ENCODE measurements at regions not wholly inside any gene's neighbourhood (a gene's known extent, or its start where the extent isn't known, plus 50 kb on each side); places are given as distances from the start of the nearest gene placed in this dataset.
"Not testable (repeated sequence)": the region's sequence is repeated elsewhere in the genome, so short reads cannot be mapped to it uniquely, and the experiment has no call there.

- DNase-seq = no peak
These were observed 254.0 kb upstream of the STXBP6 start for GRCh38 chr14:25303934-25304333.

GRCh38 chr14:25298238-25298637, 248.3 kb upstream of the STXBP6 start:
- DNase-seq = no peak

DNA sequence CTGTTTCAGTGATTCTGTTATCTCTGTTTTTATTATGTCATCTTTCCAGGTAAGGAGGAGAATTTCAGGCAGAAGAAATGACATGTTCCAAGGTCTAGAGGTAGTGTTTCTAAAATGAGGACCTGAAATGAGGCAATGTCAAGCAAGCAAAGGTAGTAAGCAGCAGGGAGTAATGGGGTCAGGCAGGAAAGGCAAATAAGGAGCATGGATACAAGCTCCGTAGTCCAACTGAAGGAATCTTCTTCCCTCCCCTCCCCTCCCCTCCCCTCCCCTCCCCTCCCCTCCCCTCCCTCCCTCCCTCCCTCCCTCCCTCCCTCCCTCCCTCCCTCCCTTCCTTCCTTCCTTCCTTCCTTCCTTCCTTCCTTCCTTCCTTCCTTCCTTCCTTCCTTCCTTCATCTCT, 240.2 kb upstream of the STXBP6 start:
- DNase-seq = not testable (repeated sequence)

GRCh38 chr14:25274529-25274928, 224.6 kb upstream of the STXBP6 start:
- no peak for DNase-seq

GRCh38 chr14:25267186-25267585, 217.2 kb upstream of the STXBP6 start:
- no peak for DNase-seq

- DNase-seq = no peak
These were observed 209.5 kb upstream of the STXBP6 start for GRCh38 chr14:25259470-25259869.

- DNase-seq = no peak
These were observed 202.8 kb upstream of the STXBP6 start for GRCh38 chr14:25252793-25253192.

GRCh38 chr14:25250516-25250915, 200.6 kb upstream of the STXBP6 start:
- DNase-seq = no peak

- DNase-seq = no peak
These were observed 197.7 kb upstream of the STXBP6 start for GRCh38 chr14:25247609-25248008.

GRCh38 chr14:25246751-25247150, 196.8 kb upstream of the STXBP6 start:
- no peak for DNase-seq

DNA sequence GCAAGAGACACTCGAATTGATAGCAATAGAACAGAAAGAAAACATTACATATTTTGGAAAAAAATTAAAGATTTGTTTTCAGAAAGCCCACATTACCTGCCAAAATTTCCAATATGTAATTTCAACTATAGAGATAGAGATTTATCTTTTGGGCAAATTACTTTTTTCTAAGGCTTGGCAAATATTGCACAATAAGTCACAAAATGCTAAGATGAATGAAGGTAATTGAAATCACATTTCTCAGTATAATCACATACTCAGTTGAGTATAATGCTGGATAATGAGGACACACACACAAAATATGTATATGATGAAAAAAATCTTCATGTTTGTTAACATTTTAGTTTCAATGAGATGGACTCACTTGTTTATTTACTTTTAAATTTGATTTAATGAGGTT, 189.2 kb upstream of the STXBP6 start:
- DNase-seq = no peak

GRCh38 chr14:25237845-25238244, 187.9 kb upstream of the STXBP6 start:
- DNase-seq = no peak

- DNase-seq = no peak
These were observed 183.7 kb upstream of the STXBP6 start for GRCh38 chr14:25233613-25234012.

DNA sequence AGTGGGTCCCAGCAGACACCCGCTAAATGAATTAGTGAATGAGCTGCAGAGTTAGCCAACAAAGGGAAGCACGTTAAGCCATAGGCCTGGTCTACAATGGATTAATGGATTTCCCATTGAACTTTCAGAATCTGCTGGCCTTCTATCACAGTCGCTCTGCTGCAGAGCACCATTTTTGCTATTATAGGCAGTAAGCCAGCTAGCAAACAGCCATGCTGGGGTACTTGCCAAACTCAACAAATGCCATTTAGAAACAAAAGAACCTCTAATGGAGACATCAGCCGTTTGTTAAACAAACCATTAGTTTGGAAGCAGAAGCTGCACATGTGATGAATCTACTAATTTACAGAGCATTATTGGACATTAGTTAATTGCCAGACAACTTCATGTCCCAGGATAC, 181.1 kb upstream of the STXBP6 start:
- DNase-seq = no peak

DNA sequence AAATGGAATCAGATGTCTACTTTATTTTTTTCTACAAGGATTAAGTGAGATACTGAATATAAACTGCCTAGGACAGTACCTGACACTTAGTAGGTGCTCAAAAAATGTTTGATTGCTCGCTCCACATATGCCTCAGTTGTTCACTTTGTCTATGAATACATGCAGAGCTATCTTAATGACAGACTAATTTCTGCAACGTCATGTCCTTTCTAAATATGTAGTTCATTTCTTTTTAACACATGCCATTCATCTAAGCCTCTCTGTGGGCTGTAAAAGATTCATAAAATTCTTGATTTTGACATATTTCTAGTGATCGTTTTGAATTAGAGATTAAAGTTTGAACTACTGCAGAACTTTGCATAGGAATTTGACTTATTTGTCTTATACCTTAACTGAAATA, 176.3 kb upstream of the STXBP6 start:
- DNase-seq = no peak

DNA sequence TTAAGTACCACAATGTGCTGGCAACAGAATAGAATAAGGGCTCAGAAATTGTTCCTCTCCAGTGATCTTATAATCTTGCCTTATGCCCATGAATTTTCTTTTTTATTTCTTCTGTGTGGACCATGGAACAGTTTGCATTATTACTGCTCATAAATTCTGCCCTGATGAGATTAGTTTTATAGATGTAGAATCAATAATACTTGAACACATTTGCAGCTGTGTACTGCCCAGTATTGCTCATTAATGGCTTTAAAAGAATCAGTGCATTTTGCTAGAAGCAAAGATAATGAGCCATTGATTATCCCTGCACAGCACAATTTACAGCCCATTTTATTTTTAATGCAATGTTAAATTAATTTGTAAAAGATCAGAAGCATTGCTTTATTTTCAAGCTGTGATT, 172.3 kb upstream of the STXBP6 start:
- DNase-seq = no peak

DNA sequence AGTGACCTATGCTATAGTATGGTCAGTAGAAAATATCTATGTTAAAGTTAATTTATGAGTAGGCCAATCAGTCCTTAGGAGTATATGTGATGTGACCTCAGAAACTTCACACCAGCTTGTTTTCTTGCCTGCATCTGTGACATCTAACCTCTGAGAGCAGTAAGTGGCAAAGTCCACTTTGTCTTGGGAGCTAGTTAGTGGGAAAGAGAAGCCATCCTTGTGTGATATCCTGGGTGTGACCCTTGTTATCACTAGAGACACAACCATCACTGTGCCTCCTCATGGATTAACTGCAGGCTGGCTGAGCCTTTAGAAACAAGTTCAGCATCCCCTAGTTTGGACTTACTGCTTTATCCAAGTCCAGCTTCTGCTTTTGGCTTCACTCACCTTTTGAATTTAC, 170.6 kb upstream of the STXBP6 start:
- DNase-seq = no peak

GRCh38 chr14:25215607-25216006, 165.7 kb upstream of the STXBP6 start:
- no peak for DNase-seq

DNA sequence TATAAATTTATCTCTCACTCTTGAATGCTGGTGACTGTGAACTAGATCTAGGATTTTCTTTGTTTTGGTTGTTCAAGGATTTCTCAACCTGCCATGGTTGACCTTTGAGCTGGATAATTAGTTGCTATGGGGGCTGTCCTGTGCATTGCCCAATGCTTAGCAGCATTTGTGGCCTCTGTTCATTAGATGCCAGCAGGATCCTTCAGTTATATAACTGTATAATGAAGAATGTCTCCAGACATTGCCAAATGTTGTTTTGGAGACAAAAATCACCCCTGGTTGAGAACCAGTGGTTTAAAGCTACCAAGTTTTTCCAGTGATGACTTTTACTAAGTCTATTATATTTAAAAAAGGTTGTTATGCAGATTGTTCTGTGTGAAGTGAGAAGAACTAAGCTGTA, 147.9 kb upstream of the STXBP6 start:
- no peak for DNase-seq

GRCh38 chr14:25180221-25180620, 130.3 kb upstream of the STXBP6 start:
- no peak for DNase-seq

GRCh38 chr14:25178255-25178654, 128.3 kb upstream of the STXBP6 start:
- DNase-seq = no peak

DNA sequence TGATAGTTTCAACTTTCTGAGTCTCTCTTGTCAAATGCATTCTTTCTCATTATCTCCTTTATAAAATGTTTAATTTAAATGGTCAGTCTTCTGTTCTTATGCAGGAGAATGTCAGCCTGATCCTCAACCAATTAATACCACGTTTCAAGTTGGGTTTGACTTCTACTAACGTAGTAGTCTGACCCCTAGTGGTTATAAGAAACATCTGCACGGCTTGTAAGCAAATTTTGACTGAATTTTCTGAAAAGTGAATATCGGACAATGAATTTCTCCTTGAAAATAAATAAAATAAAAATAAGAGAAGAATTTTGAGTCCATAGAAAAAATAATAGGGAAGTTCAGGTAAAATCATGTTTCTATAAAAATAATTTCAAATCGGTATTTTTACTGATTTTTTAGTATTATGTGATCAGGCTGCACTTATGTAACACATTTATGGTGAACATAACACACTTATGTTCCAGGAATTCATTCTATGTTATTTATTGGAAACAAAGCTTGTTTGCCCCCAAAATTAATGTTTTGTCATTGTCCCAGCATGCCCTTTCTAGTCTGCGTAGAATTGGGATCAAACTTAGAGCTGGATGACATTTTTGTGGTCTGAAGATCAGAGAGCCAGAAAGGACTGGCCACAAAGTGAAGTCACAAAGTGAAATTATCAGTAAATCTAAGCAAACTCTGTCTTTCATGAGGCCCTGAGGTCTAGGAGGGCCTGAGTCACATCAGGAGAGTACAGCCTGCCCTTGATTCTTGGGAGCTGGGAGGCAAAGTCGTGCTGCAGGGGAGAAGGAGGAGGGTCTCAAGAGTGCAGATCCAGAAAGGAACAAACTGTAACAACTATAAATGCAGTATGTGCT, 101.2 kb upstream of the STXBP6 start:
- peak; percentile 39 for DNase-seq

- DNase-seq = no peak
These were observed 100.5 kb upstream of the STXBP6 start for GRCh38 chr14:25150401-25150800.

GRCh38 chr14:25140411-25140810, 90.5 kb upstream of the STXBP6 start:
- DNase-seq = no peak

DNA sequence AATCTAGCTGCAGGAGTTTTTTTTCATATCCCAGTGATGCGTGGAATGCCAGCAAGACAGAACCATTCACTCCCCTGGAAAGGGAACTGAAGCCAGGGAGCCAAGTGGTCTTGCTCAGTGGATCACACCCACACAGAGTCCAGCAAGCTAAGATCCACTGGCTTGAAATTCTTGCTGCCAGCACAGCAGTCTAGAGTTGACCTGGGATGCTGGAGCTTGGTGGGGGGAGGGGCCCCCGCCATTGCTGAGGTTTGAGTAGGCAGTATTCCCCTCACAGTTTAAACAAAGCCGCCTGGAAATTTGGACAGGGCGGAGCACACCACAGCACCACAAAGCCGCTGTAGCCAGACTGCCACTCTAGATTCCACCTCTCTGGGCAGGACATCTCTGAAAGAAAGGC, 86.9 kb upstream of the STXBP6 start:
- no peak for DNase-seq
